DOHH2 (cell line): ENCODE measurements at regions not wholly inside any gene's neighbourhood (a gene's known extent, or its start where the extent isn't known, plus 50 kb on each side); places are given as distances from the start of the nearest gene placed in this dataset.

Experiments
- CTCF ChIP-seq: fragments of 200-600 bp; sonication (generic); IDR thresholded peaks from one replicate; pipeline ENCODE4 v1.5.1; 2014; ENCODE audit warnings: antibody characterized with exemption, mild to moderate bottlenecking, low read depth, low read length; ENCODE audit not compliant: poor library complexity, severe bottlenecking
- EZH2phosphoT487 ChIP-seq: fragments of 200-600 bp; sonication (generic); IDR thresholded peaks from 2 replicates; pipeline ENCODE4 v1.6.1; 2017; ENCODE audit warnings: borderline replicate concordance, mild to moderate bottlenecking, antibody characterized with exemption, low read length, moderate library complexity, mixed read lengths

- TF ChIP-seq CTCF = no peak
- TF ChIP-seq EZH2phosphoT487 = no peak
These were observed 89.5 kb downstream of the ZNF92 start for GRCh38 chr7:65463184-65463583.
